Activated CD8-positive, alpha-beta T cell treated with anti-CD3 and anti-CD28 coated beads for 36 hours (primary cell): ENCODE measurements at regions not wholly inside any gene's neighbourhood (a gene's known extent, or its start where the extent isn't known, plus 50 kb on each side); places are given as distances from the start of the nearest gene placed in this dataset.

Experiments
- ATAC-seq: fragments of 200-7000 bp; cut with Tn5 transposase; one replicate; pipeline ENCODE4 v1.10.0; 2021; ENCODE audit warnings: mild to moderate bottlenecking, moderate library complexity
- CTCF ChIA-PET: fragments of 350-600 bp; sonication (Branson Sonifier 250); formaldehyde crosslinking; loops from one replicate; lab custom pipeline; 2021; ENCODE audit warnings: antibody characterized with exemption; lab: Charles Lee
- POLR2A ChIA-PET: fragments of 350-600 bp; sonication (Branson Sonifier 250); formaldehyde crosslinking; loops from one replicate; lab custom pipeline; 2021; ENCODE audit warnings: antibody characterized with exemption; lab: Charles Lee
- DNase-seq: peaks from one replicate; pipeline ENCODE4 v3.0.0-alpha.2; 2020
- H3K27ac Mint-ChIP-seq: one replicate; pipeline ENCODE4 v1.8.0; 2021; ENCODE audit warnings: mild to moderate bottlenecking, mixed read lengths
- H3K27me3 Mint-ChIP-seq: one replicate; pipeline ENCODE4 v1.8.0; 2021; ENCODE audit warnings: mixed read lengths
- H3K36me3 Mint-ChIP-seq: one replicate; pipeline ENCODE4 v1.8.0; 2021; ENCODE audit warnings: low read depth, mixed read lengths
- H3K4me1 Mint-ChIP-seq: one replicate; pipeline ENCODE4 v1.8.0; 2021; ENCODE audit warnings: low read depth, mixed read lengths
- H3K4me3 Mint-ChIP-seq: one replicate; pipeline ENCODE4 v1.8.0; 2021; ENCODE audit warnings: mild to moderate bottlenecking, moderate library complexity, mixed read lengths
- H3K9me3 Mint-ChIP-seq: one replicate; pipeline ENCODE4 v1.8.0; 2021; ENCODE audit warnings: mixed read lengths
- intact Hi-C: fragments of 100-400 bp; cut with micrococcal nuclease; formaldehyde crosslinking; loops from one replicate; pipeline ENCODE4 v1.10.0; 2022
- TF ChIP-seq, protein P1 (sequence below): fragments of 200-600 bp; IDR thresholded peaks from one replicate; pipeline ENCODE4 v1.8.0; 2022; ENCODE audit warnings: antibody characterized with exemption, mild to moderate bottlenecking

- DNase-seq: no peak
- TF ChIP-seq, protein P1, sequence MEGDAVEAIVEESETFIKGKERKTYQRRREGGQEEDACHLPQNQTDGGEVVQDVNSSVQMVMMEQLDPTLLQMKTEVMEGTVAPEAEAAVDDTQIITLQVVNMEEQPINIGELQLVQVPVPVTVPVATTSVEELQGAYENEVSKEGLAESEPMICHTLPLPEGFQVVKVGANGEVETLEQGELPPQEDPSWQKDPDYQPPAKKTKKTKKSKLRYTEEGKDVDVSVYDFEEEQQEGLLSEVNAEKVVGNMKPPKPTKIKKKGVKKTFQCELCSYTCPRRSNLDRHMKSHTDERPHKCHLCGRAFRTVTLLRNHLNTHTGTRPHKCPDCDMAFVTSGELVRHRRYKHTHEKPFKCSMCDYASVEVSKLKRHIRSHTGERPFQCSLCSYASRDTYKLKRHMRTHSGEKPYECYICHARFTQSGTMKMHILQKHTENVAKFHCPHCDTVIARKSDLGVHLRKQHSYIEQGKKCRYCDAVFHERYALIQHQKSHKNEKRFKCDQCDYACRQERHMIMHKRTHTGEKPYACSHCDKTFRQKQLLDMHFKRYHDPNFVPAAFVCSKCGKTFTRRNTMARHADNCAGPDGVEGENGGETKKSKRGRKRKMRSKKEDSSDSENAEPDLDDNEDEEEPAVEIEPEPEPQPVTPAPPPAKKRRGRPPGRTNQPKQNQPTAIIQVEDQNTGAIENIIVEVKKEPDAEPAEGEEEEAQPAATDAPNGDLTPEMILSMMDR: no peak
- ChIA-PET POLR2A (no interaction called here), CTCF (no interaction called here)
- Mint-ChIP-seq H3K27ac (no peak overlapping the region), H3K9me3 (no peaks in the 10 kb centered on the region), H3K27me3 (no peaks in the 10 kb centered on the region), H3K4me3 (no peak overlapping the region), H3K4me1 (no peaks in the 10 kb centered on the region), H3K36me3 (no peaks in the 10 kb centered on the region)
- ATAC-seq: no peak
- intact Hi-C loops: no loop called here
Measured at GRCh38 chrX:69255441-69256290, 90.4 kb upstream of the PJA1 start.

DNA sequence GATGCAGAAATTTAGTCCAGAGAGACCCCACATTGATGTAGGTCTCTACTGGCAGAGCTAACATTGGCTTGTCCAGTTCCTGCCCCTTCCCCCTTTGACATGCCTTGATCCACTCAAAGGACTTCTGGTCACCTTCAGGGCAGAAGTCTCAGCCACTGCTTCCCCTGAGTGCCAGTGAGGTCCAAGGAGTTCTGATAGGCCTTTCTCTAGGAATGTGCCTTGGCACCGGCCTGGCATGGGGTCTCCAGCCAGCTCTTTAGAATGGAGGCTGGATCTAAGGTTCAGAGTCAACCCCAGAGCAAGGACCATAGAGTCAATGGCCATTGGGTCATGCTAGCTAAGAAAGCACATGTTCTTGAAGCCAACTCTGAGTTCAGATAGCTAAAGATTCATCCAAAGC is 88.6 kb upstream of the PJA1 start:
- no peaks in the 10 kb centered on the region for H3K27me3 Mint-ChIP-seq
- DNase-seq: no peak
- no peaks in the 10 kb centered on the region for H3K36me3 Mint-ChIP-seq
- H3K27ac Mint-ChIP-seq: no peak overlapping the region
- H3K9me3 Mint-ChIP-seq: no peaks in the 10 kb centered on the region
- intact Hi-C loops: no loop called here
- POLR2A ChIA-PET: no interaction called here
- no peak overlapping the region for H3K4me3 Mint-ChIP-seq
- CTCF ChIA-PET: no interaction called here
- TF ChIP-seq, protein P1: no peak
- H3K4me1 Mint-ChIP-seq: no peaks in the 10 kb centered on the region
- ATAC-seq: no peak

- Mint-ChIP-seq H3K27me3 (peaks cover 7% of the 10 kb centered on the region), H3K36me3 (no peaks in the 10 kb centered on the region), H3K27ac (no peak overlapping the region), H3K9me3 (no peaks in the 10 kb centered on the region), H3K4me1 (no peaks in the 10 kb centered on the region), H3K4me3 (no peak overlapping the region)
- TF ChIP-seq, protein P1: no peak
- ChIA-PET POLR2A (no interaction called here), CTCF (no interaction called here)
- no peak for DNase-seq
- ATAC-seq: no peak
- intact Hi-C loops: no loop called here
Measured at GRCh38 chrX:69243276-69243675, 78.0 kb upstream of the PJA1 start.

DNA sequence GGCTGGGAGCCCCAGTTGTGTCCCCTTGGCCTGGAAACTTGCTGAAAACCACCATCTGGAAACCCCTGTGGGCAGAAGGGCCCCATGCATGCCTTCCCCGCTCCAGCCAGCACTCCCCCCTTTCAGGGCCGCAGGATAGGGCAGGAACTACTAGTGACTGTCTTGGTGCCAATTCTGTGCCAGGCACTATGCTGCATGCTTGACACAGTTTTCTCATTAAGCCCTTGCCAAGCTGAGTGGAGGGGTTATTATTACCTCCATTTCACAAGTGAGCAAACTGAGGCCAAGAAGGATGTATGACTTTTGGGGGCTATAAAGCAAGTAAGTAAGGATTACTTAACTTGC is 73.6 kb upstream of the PJA1 start:
- Mint-ChIP-seq H3K27me3 (peaks cover 1% of the 10 kb centered on the region), H3K9me3 (no peaks in the 10 kb centered on the region), H3K27ac (no peak overlapping the region), H3K4me3 (no peak overlapping the region), H3K36me3 (no peaks in the 10 kb centered on the region), H3K4me1 (no peaks in the 10 kb centered on the region)
- no peak for ATAC-seq
- intact Hi-C loops: no loop called here
- no peak for DNase-seq
- CTCF ChIA-PET: no interaction called here
- POLR2A ChIA-PET: no interaction called here
- TF ChIP-seq, protein P1: no peak

DNA sequence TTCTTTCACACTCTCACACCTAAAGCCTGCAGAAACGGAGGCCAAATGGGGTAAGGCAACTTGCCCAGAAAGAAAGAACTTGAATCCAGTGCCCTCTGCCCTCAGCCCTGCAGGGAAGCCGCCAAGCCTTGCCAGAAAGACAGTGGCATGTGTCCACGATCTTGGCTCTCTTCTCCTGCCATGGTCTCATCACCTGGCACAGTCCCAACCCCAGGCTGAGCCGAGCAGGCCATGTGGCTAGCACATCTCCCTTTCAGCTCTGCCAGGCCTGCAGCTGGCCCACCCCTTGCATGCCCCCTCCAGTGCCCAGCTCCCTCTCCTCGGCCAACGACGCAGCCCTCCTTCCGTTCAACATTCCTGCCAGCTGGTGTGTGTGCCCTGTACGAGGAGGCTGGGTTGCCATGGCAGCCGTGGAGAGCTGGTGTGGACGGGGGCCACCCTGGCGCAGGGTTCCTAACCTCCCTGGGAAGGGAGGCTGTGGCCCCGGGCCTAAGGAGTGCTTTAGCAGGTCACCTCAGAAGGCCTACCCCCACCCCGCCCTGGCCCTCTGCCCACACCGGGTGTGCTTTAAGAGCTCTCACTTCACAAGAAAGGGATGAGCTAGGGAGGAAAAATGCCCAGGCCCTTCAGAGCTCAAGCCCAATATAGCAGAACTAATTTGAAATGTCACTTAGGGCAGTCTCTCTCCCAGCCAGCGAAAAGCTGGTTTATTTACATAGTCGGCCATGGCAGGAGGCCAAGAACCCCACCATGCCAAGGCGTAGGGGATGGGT is 73.0 kb upstream of the PJA1 start:
- TF ChIP-seq, protein P1: no peak
- no peaks in the 10 kb centered on the region for H3K36me3 Mint-ChIP-seq
- CTCF ChIA-PET: no interaction called here

More for the DNA sequence above, 73.0 kb upstream of the PJA1 start:
- Mint-ChIP-seq H3K27ac (no peak overlapping the region), H3K4me1 (no peaks in the 10 kb centered on the region), H3K27me3 (peaks cover under 1% of the 10 kb centered on the region), H3K9me3 (no peaks in the 10 kb centered on the region), H3K4me3 (no peak overlapping the region)
- POLR2A ChIA-PET: no interaction called here
- no peak for ATAC-seq
- no peak for DNase-seq
- intact Hi-C loops: no loop called here
